ENCODE measurements at regions not wholly inside any gene's neighbourhood (a gene's known extent, or its start where the extent isn't known, plus 50 kb on each side); places are given as distances from the start of the nearest gene placed in this dataset.

DNA sequence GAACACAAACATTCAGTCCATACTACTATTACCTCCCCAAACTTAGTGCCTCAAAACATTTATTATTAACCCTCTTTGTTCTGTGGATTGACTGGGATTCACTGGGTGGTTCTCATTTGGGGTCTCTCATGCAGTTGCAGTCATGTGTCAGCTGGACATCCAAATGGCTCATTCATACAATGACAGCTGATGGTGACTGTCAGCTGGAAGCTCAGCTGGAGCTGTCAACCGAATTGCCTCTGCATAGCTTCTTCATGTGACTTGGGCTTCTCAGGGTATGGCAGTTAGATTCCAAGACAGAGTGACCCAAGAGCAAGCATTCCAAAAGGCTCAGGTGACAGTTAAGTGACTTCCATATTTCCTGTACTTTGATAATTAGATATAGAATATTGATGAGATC is 85.2 kb downstream of the CCDC34 start:
- CTCF ChIA-PET = interaction anchor here (1.0 kb wide), 1 partner anchor 43 kb away, joined by 3 read pairs; no protein-coding TSS in a partner anchor
- H2BK120ac ChIP-seq (ENCODE audit: low read depth, low read length) = no peak overlapping the region
- H2BK15ac ChIP-seq (ENCODE audit: low read depth, low read length) = no peak overlapping the region
- no peak overlapping the region for H3K4ac ChIP-seq (ENCODE audit: low read depth, low read length)
- H3K56ac ChIP-seq (ENCODE audit: extremely low read depth, insufficient read depth, low read length) = no peak overlapping the region
- no TSS peak for BruUV-seq (replicated peaks)
- in situ Hi-C loops (cut with MboI; ENCODE audit: low sequenced_read_pairs) = no loop called here
- H3K4me3 ChIP-seq (ENCODE audit: insufficient read depth, low read depth, low read length) = no peak overlapping the region
- H3K4me2 ChIP-seq (ENCODE audit: low read depth, low read length) = no peak overlapping the region
- intact Hi-C loops (cut with micrococcal nuclease) = no loop called here
- H4K20me1 ChIP-seq (ENCODE audit: insufficient read depth, low read length) = peaks cover 9% of the 10 kb centered on the region; the same call in 1 of the 2 replicates
- H3K23ac ChIP-seq (ENCODE audit: low read depth, low read length) = no peak overlapping the region
- peaks cover 9% of the 10 kb centered on the region; the same call in 1 of the 2 replicates for H3K9me1 ChIP-seq (ENCODE audit: insufficient read depth, low read length)
- TF ChIP-seq RCOR1 (IDR thresholded peaks at IDR 0.05; ENCODE audit: insufficient replicate concordance, low read length) (no peak), BHLHE40 (IDR thresholded peaks at IDR 0.05; ENCODE audit: low read depth, low read length) (no peak), MAFK (IDR thresholded peaks at IDR 0.05; ENCODE audit: low read depth, low read length) (no peak), NFE2L2 (IDR thresholded peaks at IDR 0.05; ENCODE audit: low read depth, low read length) (no peak), RAD21 (IDR thresholded peaks at IDR 0.05; ENCODE audit: low read length) (no peak), CEBPB (IDR thresholded peaks at IDR 0.05; ENCODE audit: low read depth, low read length) (no peak), CHD1 (IDR thresholded peaks at IDR 0.05; ENCODE audit: low read depth, low read length) (no peak), RFX5 (IDR thresholded peaks at IDR 0.05; ENCODE audit: low read depth, low read length) (no peak), MXI1 (IDR thresholded peaks at IDR 0.05; ENCODE audit: borderline replicate concordance, low read depth, low read length) (no peak), MAZ (IDR thresholded peaks at IDR 0.05; ENCODE audit: borderline replicate concordance, low read depth, low read length) (no peak), POLR2A (IDR thresholded peaks at IDR 0.05; ENCODE audit: low read depth, low read length) (no peak), SMC3 (IDR thresholded peaks at IDR 0.05; ENCODE audit: low read depth, low read length) (no peak), FOS (IDR thresholded peaks at IDR 0.05; ENCODE audit: low read depth, low read length) (no peak)
- TF ChIP-seq, protein P1, sequence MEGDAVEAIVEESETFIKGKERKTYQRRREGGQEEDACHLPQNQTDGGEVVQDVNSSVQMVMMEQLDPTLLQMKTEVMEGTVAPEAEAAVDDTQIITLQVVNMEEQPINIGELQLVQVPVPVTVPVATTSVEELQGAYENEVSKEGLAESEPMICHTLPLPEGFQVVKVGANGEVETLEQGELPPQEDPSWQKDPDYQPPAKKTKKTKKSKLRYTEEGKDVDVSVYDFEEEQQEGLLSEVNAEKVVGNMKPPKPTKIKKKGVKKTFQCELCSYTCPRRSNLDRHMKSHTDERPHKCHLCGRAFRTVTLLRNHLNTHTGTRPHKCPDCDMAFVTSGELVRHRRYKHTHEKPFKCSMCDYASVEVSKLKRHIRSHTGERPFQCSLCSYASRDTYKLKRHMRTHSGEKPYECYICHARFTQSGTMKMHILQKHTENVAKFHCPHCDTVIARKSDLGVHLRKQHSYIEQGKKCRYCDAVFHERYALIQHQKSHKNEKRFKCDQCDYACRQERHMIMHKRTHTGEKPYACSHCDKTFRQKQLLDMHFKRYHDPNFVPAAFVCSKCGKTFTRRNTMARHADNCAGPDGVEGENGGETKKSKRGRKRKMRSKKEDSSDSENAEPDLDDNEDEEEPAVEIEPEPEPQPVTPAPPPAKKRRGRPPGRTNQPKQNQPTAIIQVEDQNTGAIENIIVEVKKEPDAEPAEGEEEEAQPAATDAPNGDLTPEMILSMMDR (conservative IDR thresholded peaks at IDR 0.05; ENCODE audit: low read depth, low read length) = no peak
- TF ChIP-seq, protein P2, sequence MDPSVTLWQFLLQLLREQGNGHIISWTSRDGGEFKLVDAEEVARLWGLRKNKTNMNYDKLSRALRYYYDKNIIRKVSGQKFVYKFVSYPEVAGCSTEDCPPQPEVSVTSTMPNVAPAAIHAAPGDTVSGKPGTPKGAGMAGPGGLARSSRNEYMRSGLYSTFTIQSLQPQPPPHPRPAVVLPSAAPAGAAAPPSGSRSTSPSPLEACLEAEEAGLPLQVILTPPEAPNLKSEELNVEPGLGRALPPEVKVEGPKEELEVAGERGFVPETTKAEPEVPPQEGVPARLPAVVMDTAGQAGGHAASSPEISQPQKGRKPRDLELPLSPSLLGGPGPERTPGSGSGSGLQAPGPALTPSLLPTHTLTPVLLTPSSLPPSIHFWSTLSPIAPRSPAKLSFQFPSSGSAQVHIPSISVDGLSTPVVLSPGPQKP (IDR thresholded peaks at IDR 0.05; ENCODE audit: borderline replicate concordance, low read depth, low read length) = no peak
- TF ChIP-seq, protein P3, sequence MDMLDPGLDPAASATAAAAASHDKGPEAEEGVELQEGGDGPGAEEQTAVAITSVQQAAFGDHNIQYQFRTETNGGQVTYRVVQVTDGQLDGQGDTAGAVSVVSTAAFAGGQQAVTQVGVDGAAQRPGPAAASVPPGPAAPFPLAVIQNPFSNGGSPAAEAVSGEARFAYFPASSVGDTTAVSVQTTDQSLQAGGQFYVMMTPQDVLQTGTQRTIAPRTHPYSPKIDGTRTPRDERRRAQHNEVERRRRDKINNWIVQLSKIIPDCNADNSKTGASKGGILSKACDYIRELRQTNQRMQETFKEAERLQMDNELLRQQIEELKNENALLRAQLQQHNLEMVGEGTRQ (IDR thresholded peaks at IDR 0.05; ENCODE audit: low read depth, low read length) = no peak
- H3K18ac ChIP-seq (ENCODE audit: low read depth, low read length) = no peak overlapping the region
- no peak overlapping the region for H2AK5ac ChIP-seq (ENCODE audit: low read depth, low read length)
- dilution Hi-C loops (cut with HindIII; ENCODE audit: low sequenced_read_pairs, unreplicated experiment) = no loop called here
- H4K5ac ChIP-seq (ENCODE audit: low read depth, low read length) = no peak overlapping the region
- H2AK9ac ChIP-seq (replicated peaks; ENCODE audit: low read depth, low read length, poor library complexity) = no peak overlapping the region
- H3K36me3 ChIP-seq (ENCODE audit: control insufficient read depth, insufficient read depth, low read length) = no peaks in the 10 kb centered on the region
- H3K27me3 ChIP-seq (ENCODE audit: control insufficient read depth, insufficient read depth, low read length) = peaks cover 42% of the 10 kb centered on the region
- no peaks in the 10 kb centered on the region for H3K9me3 ChIP-seq (ENCODE audit: control insufficient read depth, insufficient read depth, low read length)
- ATAC-seq (ENCODE audit: low read depth) (no peak), DNase-seq (no peak)
- H2BK5ac ChIP-seq (ENCODE audit: low read depth, low read length, poor library complexity, severe bottlenecking) = no peak overlapping the region
- H3K79me1 ChIP-seq (ENCODE audit: low read depth in 1 of 2, low read length in 2 of 2) = no peaks in the 10 kb centered on the region
- no peak overlapping the region for H3K14ac ChIP-seq (replicated peaks; ENCODE audit: low read depth, low read length)
- H3K27ac ChIP-seq (ENCODE audit: insufficient read depth, low read length) = no peak overlapping the region
- no peak overlapping the region for H3K9ac ChIP-seq (ENCODE audit: low read depth, low read length)
- WGBS, 2 experiments (ENCODE audit: extremely low coverage in 2 of 2, insufficient read length in 1 of 2) = no CpG with 5 or more reads among the region's 1 CpG
- H3K4me1 ChIP-seq (ENCODE audit: control insufficient read depth, insufficient read depth, low read length) = peaks cover 7% of the 10 kb centered on the region
- H2BK20ac ChIP-seq (ENCODE audit: low read depth, low read length) = no peak overlapping the region
- H4K91ac ChIP-seq (ENCODE audit: insufficient read depth, low read depth, low read length) = no peak overlapping the region
- POLR2A ChIA-PET (ENCODE audit: unreplicated experiment) = no interaction called here
- no peak overlapping the region for H4K8ac ChIP-seq (ENCODE audit: low read depth in 2 of 2, low read length in 2 of 2)
- H2AFZ ChIP-seq (replicated peaks; ENCODE audit: low read length, poor library complexity) = no peak overlapping the region
